HG03135 (cell line): ENCODE measurements at regions not wholly inside any gene's neighbourhood (a gene's known extent, or its start where the extent isn't known, plus 50 kb on each side); places are given as distances from the start of the nearest gene placed in this dataset.

ENCODE experiments used
- ATAC-seq: cut with Tn5 transposase; IDR thresholded peaks from one replicate; pipeline ENCODE4 v1.9.1; 2021; ENCODE audit warnings: mild to moderate bottlenecking, moderate library complexity; ENCODE audit not compliant: unreplicated experiment

GRCh38 chr4:35965300-35965699 lies 279.0 kb downstream of the ARAP2 start:
- ATAC-seq, result peak; percentile 69

- ATAC-seq, result peak; percentile 68
Observed at GRCh38 chr4:35966566-35966965, 277.7 kb downstream of the ARAP2 start.

GRCh38 chr4:35970366-35970960 lies 273.9 kb downstream of the ARAP2 start:
- no peak for ATAC-seq

- ATAC-seq, result no peak
Observed at GRCh38 chr4:35972814-35973213, 271.5 kb downstream of the ARAP2 start.

GRCh38 chr4:35975617-35976355 lies 268.5 kb downstream of the ARAP2 start:
- ATAC-seq, result peak; percentile 51

- no peak for ATAC-seq
Observed at GRCh38 chr4:35978551-35978950, 265.8 kb downstream of the ARAP2 start.

GRCh38 chr4:35982318-35982717 lies 262.0 kb downstream of the ARAP2 start:
- no peak for ATAC-seq

GRCh38 chr4:35986537-35986936 lies 257.8 kb downstream of the ARAP2 start:
- no peak for ATAC-seq

- ATAC-seq, result no peak
Observed at GRCh38 chr4:35993606-35994005, 250.7 kb downstream of the ARAP2 start.

GRCh38 chr4:36000941-36001557 lies 243.3 kb downstream of the ARAP2 start:
- ATAC-seq, result no peak

- ATAC-seq, result no peak
Observed at GRCh38 chr4:36003051-36003450, 241.3 kb downstream of the ARAP2 start.

- ATAC-seq, result no peak
Observed at GRCh38 chr4:36004204-36004851, 240.0 kb downstream of the ARAP2 start.

GRCh38 chr4:36006226-36006625 lies 238.1 kb downstream of the ARAP2 start:
- ATAC-seq, result no peak

GRCh38 chr4:36010397-36010929 lies 233.9 kb downstream of the ARAP2 start:
- no peak for ATAC-seq

- ATAC-seq, result no peak
Observed at GRCh38 chr4:36011381-36011780, 232.9 kb downstream of the ARAP2 start.

GRCh38 chr4:36012503-36012902 lies 231.8 kb downstream of the ARAP2 start:
- ATAC-seq, result no peak

GRCh38 chr4:36013206-36013605 lies 231.1 kb downstream of the ARAP2 start:
- ATAC-seq, result no peak
